ENCODE measurements at regions not wholly inside any gene's neighbourhood (a gene's known extent, or its start where the extent isn't known, plus 50 kb on each side); places are given as distances from the start of the nearest gene placed in this dataset.
A peak's percentile ranks its signal among the peaks of the same experiment; 100 is the strongest.

- in situ Hi-C loops (cut with HindIII; ENCODE audit: low pct_unique_long_range_greater_than_20kb, low sequenced_read_pairs) = no loop called here
- no peak for DNase-seq (ENCODE audit: low read depth, low spot score)
Measured at GRCh38 chr2:192328297-192328696, 133.6 kb upstream of the TMEFF2 start.

GRCh38 chr2:192327576-192327975 is 132.8 kb upstream of the TMEFF2 start:
- in situ Hi-C loops (cut with HindIII; ENCODE audit: low pct_unique_long_range_greater_than_20kb, low sequenced_read_pairs) = no loop called here
- no peak for DNase-seq (ENCODE audit: low read depth, low spot score)

- DNase-seq (ENCODE audit: low read depth, low spot score) = no peak
- in situ Hi-C loops (cut with HindIII; ENCODE audit: low pct_unique_long_range_greater_than_20kb, low sequenced_read_pairs) = no loop called here
Measured at GRCh38 chr2:192315543-192315942, 120.8 kb upstream of the TMEFF2 start.

GRCh38 chr2:192314800-192315481 is 120.2 kb upstream of the TMEFF2 start:
- in situ Hi-C loops (cut with HindIII; ENCODE audit: low pct_unique_long_range_greater_than_20kb, low sequenced_read_pairs) = no loop called here
- DNase-seq (ENCODE audit: low read depth, low spot score) = no peak

GRCh38 chr2:192313773-192314172 is 119.0 kb upstream of the TMEFF2 start:
- no peak for DNase-seq (ENCODE audit: low read depth, low spot score)
- in situ Hi-C loops (cut with HindIII; ENCODE audit: low pct_unique_long_range_greater_than_20kb, low sequenced_read_pairs) = no loop called here

- in situ Hi-C loops (cut with HindIII; ENCODE audit: low pct_unique_long_range_greater_than_20kb, low sequenced_read_pairs) = no loop called here
- DNase-seq (ENCODE audit: low read depth, low spot score) = no peak
Measured at GRCh38 chr2:192311701-192312460, 117.1 kb upstream of the TMEFF2 start.

GRCh38 chr2:192307530-192307929 is 112.8 kb upstream of the TMEFF2 start:
- DNase-seq (ENCODE audit: low read depth, low spot score) = peak; percentile 2

GRCh38 chr2:192298664-192299063 is 103.9 kb upstream of the TMEFF2 start:
- in situ Hi-C loops (cut with HindIII; ENCODE audit: low pct_unique_long_range_greater_than_20kb, low sequenced_read_pairs) = no loop called here

More at GRCh38 chr2:192307530-192307929, 112.8 kb upstream of the TMEFF2 start:
- in situ Hi-C loops (cut with HindIII; ENCODE audit: low pct_unique_long_range_greater_than_20kb, low sequenced_read_pairs) = no loop called here

GRCh38 chr2:192292478-192292877 is 97.7 kb upstream of the TMEFF2 start:
- no peak for DNase-seq (ENCODE audit: low read depth, low spot score)
- in situ Hi-C loops (cut with HindIII; ENCODE audit: low pct_unique_long_range_greater_than_20kb, low sequenced_read_pairs) = no loop called here

More at GRCh38 chr2:192298664-192299063, 103.9 kb upstream of the TMEFF2 start:
- DNase-seq (ENCODE audit: low read depth, low spot score) = no peak

GRCh38 chr2:192288295-192288694 is 93.6 kb upstream of the TMEFF2 start:
- in situ Hi-C loops (cut with HindIII; ENCODE audit: low pct_unique_long_range_greater_than_20kb, low sequenced_read_pairs) = no loop called here
- DNase-seq (ENCODE audit: low read depth, low spot score) = no peak

GRCh38 chr2:192286093-192286701 is 91.5 kb upstream of the TMEFF2 start:
- in situ Hi-C loops (cut with HindIII; ENCODE audit: low pct_unique_long_range_greater_than_20kb, low sequenced_read_pairs) = no loop called here
- DNase-seq (ENCODE audit: low read depth, low spot score) = peak; percentile 65

GRCh38 chr2:192283450-192283849 is 88.7 kb upstream of the TMEFF2 start:
- DNase-seq (ENCODE audit: low read depth, low spot score) = no peak
- in situ Hi-C loops (cut with HindIII; ENCODE audit: low pct_unique_long_range_greater_than_20kb, low sequenced_read_pairs) = no loop called here

- DNase-seq (ENCODE audit: low read depth, low spot score) = no peak
- in situ Hi-C loops (cut with HindIII; ENCODE audit: low pct_unique_long_range_greater_than_20kb, low sequenced_read_pairs) = no loop called here
Measured at GRCh38 chr2:192278701-192279100, 84.0 kb upstream of the TMEFF2 start.

GRCh38 chr2:192277494-192278109 is 82.9 kb upstream of the TMEFF2 start:
- no peak for DNase-seq (ENCODE audit: low read depth, low spot score)
- in situ Hi-C loops (cut with HindIII; ENCODE audit: low pct_unique_long_range_greater_than_20kb, low sequenced_read_pairs) = no loop called here

- in situ Hi-C loops (cut with HindIII; ENCODE audit: low pct_unique_long_range_greater_than_20kb, low sequenced_read_pairs) = no loop called here
- no peak for DNase-seq (ENCODE audit: low read depth, low spot score)
Measured at GRCh38 chr2:192275632-192276031, 80.9 kb upstream of the TMEFF2 start.

- in situ Hi-C loops (cut with HindIII; ENCODE audit: low pct_unique_long_range_greater_than_20kb, low sequenced_read_pairs) = no loop called here
- DNase-seq (ENCODE audit: low read depth, low spot score) = no peak
Measured at GRCh38 chr2:192267484-192267883, 72.8 kb upstream of the TMEFF2 start.

GRCh38 chr2:192265751-192266150 is 71.0 kb upstream of the TMEFF2 start:
- in situ Hi-C loops (cut with HindIII; ENCODE audit: low pct_unique_long_range_greater_than_20kb, low sequenced_read_pairs) = no loop called here
- no peak for DNase-seq (ENCODE audit: low read depth, low spot score)

GRCh38 chr2:192254444-192254843 is 59.7 kb upstream of the TMEFF2 start:
- DNase-seq (ENCODE audit: low read depth, low spot score) = no peak
- in situ Hi-C loops (cut with HindIII; ENCODE audit: low pct_unique_long_range_greater_than_20kb, low sequenced_read_pairs) = no loop called here
